Skeletal muscle satellite cell (primary cell): ENCODE measurements at regions not wholly inside any gene's neighbourhood (a gene's known extent, or its start where the extent isn't known, plus 50 kb on each side); places are given as distances from the start of the nearest gene placed in this dataset.
"Not testable (repeated sequence)": the region's sequence is repeated elsewhere in the genome, so short reads cannot be mapped to it uniquely, and the experiment has no call there.

Experiments used
- H3K27me3 ChIP-seq: 2 replicates; pipeline ENCODE4 v1.7.0; 2013; ENCODE audit warnings: low read length; ENCODE audit not compliant: control insufficient read depth, insufficient read depth
- H3K36me3 ChIP-seq: 2 replicates; pipeline ENCODE4 v1.7.0; 2013; ENCODE audit warnings: mild to moderate bottlenecking, control low read depth, low read length; ENCODE audit not compliant: insufficient read depth
- H3K4me1 ChIP-seq: 2 replicates; pipeline ENCODE4 v1.7.0; 2013; ENCODE audit warnings: low read length; ENCODE audit not compliant: control insufficient read depth, insufficient read depth
- H3K4me2 ChIP-seq: 2 replicates; pipeline ENCODE4 v1.7.0; 2013; ENCODE audit warnings: mild to moderate bottlenecking, low read length
- H3K4me3 ChIP-seq: 2 replicates; pipeline ENCODE4 v1.7.0; 2013; ENCODE audit warnings: low read length
- H3K9ac ChIP-seq: 2 replicates; pipeline ENCODE4 v1.7.0; 2013; ENCODE audit warnings: mild to moderate bottlenecking, low read depth, low read length, moderate library complexity
- H3K9me3 ChIP-seq: replicated peaks from 2 replicates; pipeline ENCODE4 v1.7.0; 2013; ENCODE audit warnings: mild to moderate bottlenecking, control low read depth, low read length

GRCh38 chr10:108050626-108051025, 886.1 kb upstream of the SORCS1 start:
- H3K36me3 ChIP-seq = no peaks in the 10 kb centered on the region
- H3K4me1 ChIP-seq = no peaks in the 10 kb centered on the region
- peaks cover 4% of the 10 kb centered on the region for H3K9me3 ChIP-seq
- no peaks in the 10 kb centered on the region for H3K27me3 ChIP-seq
- no peak overlapping the region for H3K4me2 ChIP-seq
- H3K4me3 ChIP-seq = no peak overlapping the region
- H3K9ac ChIP-seq = no peak overlapping the region

- H3K9ac ChIP-seq = no peak overlapping the region
- H3K4me3 ChIP-seq = no peak overlapping the region
- H3K9me3 ChIP-seq = peaks cover 4% of the 10 kb centered on the region
- H3K4me2 ChIP-seq = no peak overlapping the region
- H3K36me3 ChIP-seq = no peaks in the 10 kb centered on the region
- no peaks in the 10 kb centered on the region for H3K27me3 ChIP-seq
- no peaks in the 10 kb centered on the region for H3K4me1 ChIP-seq
Observed at GRCh38 chr10:108049668-108050067, 885.2 kb upstream of the SORCS1 start.

GRCh38 chr10:108048898-108049297, 884.4 kb upstream of the SORCS1 start:
- H3K4me3 ChIP-seq = no peak overlapping the region
- no peaks in the 10 kb centered on the region for H3K27me3 ChIP-seq
- peaks cover 4% of the 10 kb centered on the region for H3K9me3 ChIP-seq
- no peak overlapping the region for H3K4me2 ChIP-seq
- H3K4me1 ChIP-seq = no peaks in the 10 kb centered on the region
- no peak overlapping the region for H3K9ac ChIP-seq
- H3K36me3 ChIP-seq = no peaks in the 10 kb centered on the region

- no peak overlapping the region for H3K9ac ChIP-seq
- no peaks in the 10 kb centered on the region for H3K27me3 ChIP-seq
- H3K4me2 ChIP-seq = no peak overlapping the region
- no peaks in the 10 kb centered on the region for H3K36me3 ChIP-seq
- no peaks in the 10 kb centered on the region for H3K4me1 ChIP-seq
- H3K4me3 ChIP-seq = no peak overlapping the region
- peaks cover 3% of the 10 kb centered on the region for H3K9me3 ChIP-seq
Observed at GRCh38 chr10:108039821-108040584, 875.5 kb upstream of the SORCS1 start.

GRCh38 chr10:108037061-108037460, 872.6 kb upstream of the SORCS1 start:
- Histone ChIP-seq H3K4me1 (no peaks in the 10 kb centered on the region), H3K4me2 (no peak overlapping the region), H3K27me3 (no peaks in the 10 kb centered on the region), H3K4me3 (no peak overlapping the region), H3K9me3 (no peaks in the 10 kb centered on the region), H3K9ac (no peak overlapping the region), H3K36me3 (no peaks in the 10 kb centered on the region)

GRCh38 chr10:108036265-108036664, 871.8 kb upstream of the SORCS1 start:
- Histone ChIP-seq H3K9me3 (no peaks in the 10 kb centered on the region), H3K9ac (no peak overlapping the region), H3K4me1 (no peaks in the 10 kb centered on the region), H3K36me3 (no peaks in the 10 kb centered on the region), H3K27me3 (no peaks in the 10 kb centered on the region), H3K4me2 (no peak overlapping the region), H3K4me3 (no peak overlapping the region)

GRCh38 chr10:108034829-108035228, 870.3 kb upstream of the SORCS1 start:
- no peak overlapping the region for H3K4me3 ChIP-seq
- H3K27me3 ChIP-seq = no peaks in the 10 kb centered on the region
- no peaks in the 10 kb centered on the region for H3K4me1 ChIP-seq
- H3K9ac ChIP-seq = no peak overlapping the region
- no peaks in the 10 kb centered on the region for H3K9me3 ChIP-seq
- H3K36me3 ChIP-seq = no peaks in the 10 kb centered on the region
- H3K4me2 ChIP-seq = no peak overlapping the region

- H3K4me2 ChIP-seq, H3K4me1 ChIP-seq, H3K9me3 ChIP-seq, H3K27me3 ChIP-seq, H3K36me3 ChIP-seq, H3K4me3 ChIP-seq, H3K9ac ChIP-seq: not testable (repeated sequence)
Observed at GRCh38 chr10:108033518-108033917, 869.0 kb upstream of the SORCS1 start.

- Histone ChIP-seq H3K4me1 (no peaks in the 10 kb centered on the region), H3K4me3 (no peak overlapping the region), H3K36me3 (no peaks in the 10 kb centered on the region), H3K9me3 (no peaks in the 10 kb centered on the region), H3K27me3 (no peaks in the 10 kb centered on the region), H3K4me2 (no peak overlapping the region), H3K9ac (no peak overlapping the region)
Observed at GRCh38 chr10:108031505-108031904, 867.0 kb upstream of the SORCS1 start.

- Histone ChIP-seq H3K4me1 (no peaks in the 10 kb centered on the region), H3K27me3 (no peaks in the 10 kb centered on the region), H3K4me2 (no peak overlapping the region), H3K36me3 (no peaks in the 10 kb centered on the region), H3K9me3 (no peaks in the 10 kb centered on the region), H3K9ac (no peak overlapping the region), H3K4me3 (no peak overlapping the region)
Observed at GRCh38 chr10:108014902-108015177, 850.3 kb upstream of the SORCS1 start.

- no peaks in the 10 kb centered on the region for H3K36me3 ChIP-seq
- H3K9ac ChIP-seq = no peak overlapping the region
- no peak overlapping the region for H3K4me3 ChIP-seq
- no peak overlapping the region for H3K4me2 ChIP-seq
- H3K4me1 ChIP-seq = no peaks in the 10 kb centered on the region
- no peaks in the 10 kb centered on the region for H3K27me3 ChIP-seq
- H3K9me3 ChIP-seq = no peaks in the 10 kb centered on the region
Observed at GRCh38 chr10:108014145-108014901, 849.8 kb upstream of the SORCS1 start.

- no peak overlapping the region for H3K4me2 ChIP-seq
- H3K27me3 ChIP-seq = no peaks in the 10 kb centered on the region
- no peak overlapping the region for H3K9ac ChIP-seq
- H3K9me3 ChIP-seq = no peaks in the 10 kb centered on the region
- no peak overlapping the region for H3K4me3 ChIP-seq
- no peaks in the 10 kb centered on the region for H3K4me1 ChIP-seq
- no peaks in the 10 kb centered on the region for H3K36me3 ChIP-seq
Observed at GRCh38 chr10:108005627-108006026, 841.1 kb upstream of the SORCS1 start.
